Colonic mucosa (tissue), 4 donors: ENCODE measurements at regions not wholly inside any gene's neighbourhood (a gene's known extent, or its start where the extent isn't known, plus 50 kb on each side); places are given as distances from the start of the nearest gene placed in this dataset.
"Not testable (repeated sequence)": the region's sequence is repeated elsewhere in the genome, so short reads cannot be mapped to it uniquely, and the experiment has no call there.

Experiments used
- DNase-seq: peaks from one replicate; pipeline ENCODE4 v3.0.0-alpha.2; 2020
- H3K27ac ChIP-seq: fragments of 200-600 bp; one replicate; pipeline ENCODE4 v1.8.0; 2021
- H3K27me3 ChIP-seq: fragments of 200-600 bp; one replicate; pipeline ENCODE4 v1.8.0; 2021
- H3K36me3 ChIP-seq: fragments of 200-600 bp; one replicate; pipeline ENCODE4 v1.8.0; 2021
- H3K4me1 ChIP-seq: fragments of 200-600 bp; one replicate; pipeline ENCODE4 v1.8.0; 2021; ENCODE audit warnings: mild to moderate bottlenecking
- H3K4me3 ChIP-seq: fragments of 200-600 bp; one replicate; pipeline ENCODE4 v1.8.0; 2021
- H3K9ac ChIP-seq, 2 donors: one replicate each; pipeline ENCODE4 v1.7.0; 2013; ENCODE audit warnings: control low read depth in 2 of 2, low read depth in 2 of 2, low read length in 2 of 2
- H3K9me3 ChIP-seq: fragments of 200-600 bp; one replicate; pipeline ENCODE4 v1.8.0; 2021
- intact Hi-C: fragments of 100-400 bp; cut with DNase I; formaldehyde crosslinking; loops from one replicate; pipeline ENCODE4 v1.14.1; 2022
- TF ChIP-seq, protein P1 (sequence below): fragments of 200-600 bp; IDR thresholded peaks from one replicate; pipeline ENCODE4 v1.8.0; 2022; ENCODE audit warnings: antibody characterized with exemption, mild to moderate bottlenecking
- donor health status: healthy.
- donor health status: DM: no; HTN: no; CAD: no.
- donor health status: DM: no; HTN: no; CAD: no.

- Histone ChIP-seq H3K27ac (no peak overlapping the region), H3K9me3 (no peaks in the 10 kb centered on the region), H3K4me1 (no peaks in the 10 kb centered on the region), H3K27me3 (peaks cover 9% of the 10 kb centered on the region), H3K4me3 (no peak overlapping the region), H3K36me3 (no peaks in the 10 kb centered on the region), H3K9ac (no peak overlapping the region)
- no peak for DNase-seq
- intact Hi-C loops = no loop called here
- TF ChIP-seq, protein P1, sequence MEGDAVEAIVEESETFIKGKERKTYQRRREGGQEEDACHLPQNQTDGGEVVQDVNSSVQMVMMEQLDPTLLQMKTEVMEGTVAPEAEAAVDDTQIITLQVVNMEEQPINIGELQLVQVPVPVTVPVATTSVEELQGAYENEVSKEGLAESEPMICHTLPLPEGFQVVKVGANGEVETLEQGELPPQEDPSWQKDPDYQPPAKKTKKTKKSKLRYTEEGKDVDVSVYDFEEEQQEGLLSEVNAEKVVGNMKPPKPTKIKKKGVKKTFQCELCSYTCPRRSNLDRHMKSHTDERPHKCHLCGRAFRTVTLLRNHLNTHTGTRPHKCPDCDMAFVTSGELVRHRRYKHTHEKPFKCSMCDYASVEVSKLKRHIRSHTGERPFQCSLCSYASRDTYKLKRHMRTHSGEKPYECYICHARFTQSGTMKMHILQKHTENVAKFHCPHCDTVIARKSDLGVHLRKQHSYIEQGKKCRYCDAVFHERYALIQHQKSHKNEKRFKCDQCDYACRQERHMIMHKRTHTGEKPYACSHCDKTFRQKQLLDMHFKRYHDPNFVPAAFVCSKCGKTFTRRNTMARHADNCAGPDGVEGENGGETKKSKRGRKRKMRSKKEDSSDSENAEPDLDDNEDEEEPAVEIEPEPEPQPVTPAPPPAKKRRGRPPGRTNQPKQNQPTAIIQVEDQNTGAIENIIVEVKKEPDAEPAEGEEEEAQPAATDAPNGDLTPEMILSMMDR = no peak
Measured at GRCh38 chr15:98549003-98549402, 99.3 kb upstream of the IGF1R start.

- TF ChIP-seq, protein P1 = no peak
- intact Hi-C loops = no loop called here
- Histone ChIP-seq H3K4me3 (no peak overlapping the region), H3K27me3 (peaks cover 9% of the 10 kb centered on the region), H3K27ac (no peak overlapping the region), H3K9me3 (no peaks in the 10 kb centered on the region), H3K36me3 (no peaks in the 10 kb centered on the region), H3K4me1 (no peaks in the 10 kb centered on the region), H3K9ac (no peak overlapping the region)
- no peak for DNase-seq
Measured at GRCh38 chr15:98549741-98550140, 98.6 kb upstream of the IGF1R start.

DNA sequence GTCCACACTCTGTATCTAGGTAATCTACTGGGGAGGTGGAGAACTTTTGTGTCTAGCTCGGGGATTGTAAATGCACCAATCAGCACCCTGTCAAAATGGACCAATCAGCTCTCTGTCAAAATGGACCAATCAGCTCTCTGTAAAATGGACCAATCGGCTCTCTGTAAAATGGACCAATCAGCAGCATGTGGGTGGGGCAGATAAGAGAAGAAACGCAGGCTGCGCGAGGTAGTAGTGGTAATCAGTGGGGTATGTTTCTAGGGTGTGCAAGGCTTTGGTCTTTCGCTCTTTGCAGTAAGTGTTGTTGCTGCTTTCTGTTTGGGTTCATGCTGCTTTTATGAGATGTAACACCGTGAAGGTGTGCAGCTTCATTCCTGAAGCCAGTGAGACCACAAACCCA lies 98.0 kb upstream of the IGF1R start:
- H3K27me3 ChIP-seq, intact Hi-C loops, H3K4me1 ChIP-seq, H3K27ac ChIP-seq, H3K4me3 ChIP-seq, H3K9ac ChIP-seq, H3K36me3 ChIP-seq, H3K9me3 ChIP-seq, DNase-seq: not testable (repeated sequence)

DNA sequence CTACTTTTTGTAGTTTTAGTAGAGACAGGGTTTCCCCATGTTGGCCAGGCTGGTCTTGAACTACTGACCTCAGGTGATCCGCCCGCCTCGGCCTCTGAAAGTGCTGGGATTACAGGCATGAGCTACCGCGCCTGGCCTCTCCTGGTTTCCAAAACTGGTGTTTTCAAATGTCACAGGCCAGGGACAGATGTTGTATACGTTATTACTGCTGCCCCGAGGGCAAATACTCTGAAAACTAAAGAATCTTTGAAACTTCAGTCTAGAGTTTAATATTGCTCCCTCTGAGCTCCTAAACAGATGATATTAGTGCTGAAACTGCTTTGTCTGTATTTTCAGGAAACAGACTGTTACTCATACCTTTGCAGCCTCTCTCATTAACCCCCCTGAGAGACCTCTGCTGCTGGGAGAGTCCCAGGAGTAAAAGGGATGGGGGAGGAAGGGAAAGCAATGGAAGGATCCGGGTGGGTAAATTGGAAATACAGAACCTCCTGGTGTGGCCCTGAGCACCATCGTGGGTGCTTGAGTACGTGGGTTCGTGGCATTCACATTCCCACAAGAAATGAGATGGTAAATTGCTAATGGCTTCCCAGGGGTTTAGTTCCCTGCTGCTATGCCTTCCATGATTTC lies 96.3 kb upstream of the IGF1R start:
- intact Hi-C loops = no loop called here
- DNase-seq = no peak
- no peaks in the 10 kb centered on the region for H3K4me1 ChIP-seq
- no peak overlapping the region for H3K27ac ChIP-seq
- peaks cover 9% of the 10 kb centered on the region for H3K27me3 ChIP-seq
- TF ChIP-seq, protein P1 = no peak
- no peak overlapping the region for H3K9ac ChIP-seq
- H3K36me3 ChIP-seq = no peaks in the 10 kb centered on the region
- H3K9me3 ChIP-seq = no peaks in the 10 kb centered on the region
- no peak overlapping the region for H3K4me3 ChIP-seq

DNA sequence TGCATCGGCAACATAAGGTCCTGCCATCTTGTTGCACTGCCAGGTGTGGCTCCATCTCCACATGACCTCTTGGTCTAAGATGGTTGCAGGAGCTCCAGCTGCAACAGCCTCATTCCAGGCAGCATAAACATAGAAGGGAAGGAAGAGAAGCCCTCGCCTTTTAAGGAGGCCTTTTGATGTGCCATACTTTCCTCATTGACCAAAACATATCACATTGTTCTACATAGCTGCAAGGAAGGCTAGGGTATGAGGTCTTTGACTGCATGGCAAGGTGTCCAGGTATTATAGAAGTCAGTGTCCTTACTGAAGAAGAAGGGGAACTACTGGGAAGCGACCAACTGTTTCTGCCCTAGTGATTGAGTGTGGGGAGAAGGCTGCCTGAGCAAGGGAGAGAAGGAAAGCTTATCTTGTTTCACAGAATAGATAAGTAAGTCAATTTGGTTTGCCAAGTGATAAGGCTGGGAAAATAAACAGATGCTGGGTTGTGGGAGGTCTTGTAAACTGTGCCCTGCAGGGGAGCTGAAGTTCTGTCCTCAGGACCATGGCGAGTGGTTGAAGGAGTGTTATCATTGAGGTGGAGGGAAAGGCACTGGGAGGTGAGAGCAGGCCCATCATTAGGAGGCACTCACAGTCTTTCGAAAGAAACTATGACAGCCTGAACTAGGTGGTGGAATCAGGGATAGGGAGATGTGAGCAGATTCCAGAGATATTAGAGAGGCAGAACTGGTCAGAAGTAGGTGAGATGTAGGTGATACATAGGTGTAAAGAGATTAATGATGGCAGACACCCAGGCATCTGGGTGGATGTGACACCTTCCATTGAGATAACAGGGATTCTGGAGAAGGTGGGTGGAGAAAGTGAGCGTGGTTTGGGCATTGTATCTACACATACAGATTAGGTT lies 93.8 kb upstream of the IGF1R start:
- H3K4me1 ChIP-seq = no peaks in the 10 kb centered on the region
- H3K27ac ChIP-seq = no peak overlapping the region
- H3K9ac ChIP-seq = no peak overlapping the region
- H3K4me3 ChIP-seq = no peak overlapping the region
- no peaks in the 10 kb centered on the region for H3K9me3 ChIP-seq
- TF ChIP-seq, protein P1 = no peak
- no peaks in the 10 kb centered on the region for H3K27me3 ChIP-seq
- no peaks in the 10 kb centered on the region for H3K36me3 ChIP-seq
- intact Hi-C loops = no loop called here
- DNase-seq = no peak

DNA sequence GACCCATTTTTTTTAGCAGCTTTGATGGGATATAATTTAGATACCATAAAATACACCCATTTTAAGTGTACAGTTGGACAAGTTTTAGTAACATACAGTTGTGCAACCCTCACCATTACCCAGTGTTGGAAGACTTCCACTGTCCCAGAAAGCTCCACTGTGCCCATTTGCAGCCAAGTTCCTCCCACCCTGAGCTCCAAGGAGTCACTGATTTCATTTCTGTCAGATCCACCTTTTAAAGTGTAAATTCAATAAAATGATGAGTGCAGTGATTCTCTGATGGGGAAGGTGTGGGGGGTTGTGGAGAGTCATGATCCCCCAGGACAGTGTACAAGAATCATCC lies 93.2 kb upstream of the IGF1R start:
- H3K4me1 ChIP-seq = no peaks in the 10 kb centered on the region
- H3K4me3 ChIP-seq = no peak overlapping the region
- no peak overlapping the region for H3K9ac ChIP-seq
- no peaks in the 10 kb centered on the region for H3K9me3 ChIP-seq
- intact Hi-C loops = no loop called here
- TF ChIP-seq, protein P1 = no peak
- H3K27me3 ChIP-seq = no peaks in the 10 kb centered on the region
- DNase-seq = no peak
- H3K36me3 ChIP-seq = no peaks in the 10 kb centered on the region
- H3K27ac ChIP-seq = no peak overlapping the region
